ENCODE measurements at regions not wholly inside any gene's neighbourhood (a gene's known extent, or its start where the extent isn't known, plus 50 kb on each side); places are given as distances from the start of the nearest gene placed in this dataset.
"Not testable (repeated sequence)": the region's sequence is repeated elsewhere in the genome, so short reads cannot be mapped to it uniquely, and the experiment has no call there.

GRCh38 chr3:124325248-124325647 is 333.3 kb upstream of the ROPN1 start:
- DNase-seq, result no peak

GRCh38 chr3:124329723-124330122 is 337.8 kb upstream of the ROPN1 start:
- DNase-seq, result no peak

GRCh38 chr3:124333931-124334640 is 342.2 kb upstream of the ROPN1 start:
- DNase-seq, result no peak

- DNase-seq, result no peak
These were observed 344.2 kb upstream of the ROPN1 start for GRCh38 chr3:124336067-124336656.

GRCh38 chr3:124345845-124346244 is 353.9 kb upstream of the ROPN1 start:
- no peak for DNase-seq

- no peak for DNase-seq
These were observed 354.6 kb upstream of the ROPN1 start for GRCh38 chr3:124346487-124346886.

GRCh38 chr3:124347418-124347817 is 355.5 kb upstream of the ROPN1 start:
- no peak for DNase-seq

- not testable (repeated sequence) for DNase-seq
These were observed 356.6 kb upstream of the ROPN1 start for GRCh38 chr3:124348555-124348954.

- no peak for DNase-seq
These were observed 359.7 kb upstream of the ROPN1 start for GRCh38 chr3:124351430-124352148.

- no peak for DNase-seq
These were observed 360.2 kb upstream of the ROPN1 start for GRCh38 chr3:124352149-124352539.

- no peak for DNase-seq
These were observed 361.8 kb upstream of the ROPN1 start for GRCh38 chr3:124353691-124354090.

- DNase-seq, result no peak
These were observed 362.2 kb upstream of the ROPN1 start for GRCh38 chr3:124354150-124354549.

- DNase-seq, result no peak
These were observed 366.2 kb upstream of the ROPN1 start for GRCh38 chr3:124358156-124358555.

- DNase-seq, result no peak
These were observed 368.2 kb upstream of the ROPN1 start for GRCh38 chr3:124360155-124360554.

- DNase-seq, result no peak
These were observed 368.6 kb upstream of the ROPN1 start for GRCh38 chr3:124360563-124360962.

- no peak for DNase-seq
These were observed 368.7 kb upstream of the UMPS start for GRCh38 chr3:124361566-124361965.

- DNase-seq, result no peak
These were observed 367.8 kb upstream of the UMPS start for GRCh38 chr3:124362455-124362854.

- DNase-seq, result no peak
These were observed 366.8 kb upstream of the UMPS start for GRCh38 chr3:124363476-124363875.

- DNase-seq, result no peak
These were observed 365.8 kb upstream of the UMPS start for GRCh38 chr3:124364317-124365020.

- DNase-seq, result not testable (repeated sequence)
These were observed 363.6 kb upstream of the UMPS start for GRCh38 chr3:124366655-124367054.

GRCh38 chr3:124372775-124373174 is 357.5 kb upstream of the UMPS start:
- DNase-seq, result no peak

- no peak for DNase-seq
These were observed 356.7 kb upstream of the UMPS start for GRCh38 chr3:124373524-124373923.

GRCh38 chr3:124374583-124374982 is 355.7 kb upstream of the UMPS start:
- no peak for DNase-seq
